ENCODE measurements at regions not wholly inside any gene's neighbourhood (a gene's known extent, or its start where the extent isn't known, plus 50 kb on each side); places are given as distances from the start of the nearest gene placed in this dataset.

- DNase-seq (no peak), ATAC-seq (ENCODE audit: low FRiP score in 2 of 2) (no peak)
- Histone ChIP-seq H3K4me1 (no peaks in the 10 kb centered on the region), H3K9me3 (no peaks in the 10 kb centered on the region), H3K27me3 (no peaks in the 10 kb centered on the region), H3K4me3 (no peak overlapping the region), H3K27ac (no peak overlapping the region), H3K36me3 (no peaks in the 10 kb centered on the region)
- TF ChIP-seq EP300 (IDR thresholded peaks at IDR 0.05) (no peak), POLR2AphosphoS5 (IDR thresholded peaks at IDR 0.05) (no peak), POLR2A (IDR thresholded peaks at IDR 0.05) (no peak)
- TF ChIP-seq, protein P1, sequence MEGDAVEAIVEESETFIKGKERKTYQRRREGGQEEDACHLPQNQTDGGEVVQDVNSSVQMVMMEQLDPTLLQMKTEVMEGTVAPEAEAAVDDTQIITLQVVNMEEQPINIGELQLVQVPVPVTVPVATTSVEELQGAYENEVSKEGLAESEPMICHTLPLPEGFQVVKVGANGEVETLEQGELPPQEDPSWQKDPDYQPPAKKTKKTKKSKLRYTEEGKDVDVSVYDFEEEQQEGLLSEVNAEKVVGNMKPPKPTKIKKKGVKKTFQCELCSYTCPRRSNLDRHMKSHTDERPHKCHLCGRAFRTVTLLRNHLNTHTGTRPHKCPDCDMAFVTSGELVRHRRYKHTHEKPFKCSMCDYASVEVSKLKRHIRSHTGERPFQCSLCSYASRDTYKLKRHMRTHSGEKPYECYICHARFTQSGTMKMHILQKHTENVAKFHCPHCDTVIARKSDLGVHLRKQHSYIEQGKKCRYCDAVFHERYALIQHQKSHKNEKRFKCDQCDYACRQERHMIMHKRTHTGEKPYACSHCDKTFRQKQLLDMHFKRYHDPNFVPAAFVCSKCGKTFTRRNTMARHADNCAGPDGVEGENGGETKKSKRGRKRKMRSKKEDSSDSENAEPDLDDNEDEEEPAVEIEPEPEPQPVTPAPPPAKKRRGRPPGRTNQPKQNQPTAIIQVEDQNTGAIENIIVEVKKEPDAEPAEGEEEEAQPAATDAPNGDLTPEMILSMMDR (IDR thresholded peaks at IDR 0.05): no peak
Observed at GRCh38 chr9:102101723-102102122, 363.3 kb upstream of the GRIN3A start.

DNA sequence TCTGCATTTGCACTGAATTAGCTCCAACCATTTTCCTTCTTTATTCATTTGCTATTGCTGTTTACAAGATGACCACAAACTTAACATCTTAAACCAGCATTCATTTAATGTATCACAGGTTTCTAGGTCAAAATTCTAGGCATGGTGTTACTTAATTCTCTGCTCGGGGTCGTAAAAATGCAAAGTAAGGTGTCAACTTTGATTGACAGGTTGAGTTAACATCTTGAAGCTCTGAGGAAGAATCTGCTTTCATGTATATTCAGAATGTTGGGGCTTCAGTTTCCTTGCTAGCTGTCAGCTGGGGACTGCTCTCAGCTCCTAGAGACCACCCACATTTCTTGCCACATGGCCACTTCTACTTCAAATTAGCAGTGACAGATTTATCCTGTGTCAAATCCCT is 348.7 kb upstream of the GRIN3A start:
- ATAC-seq (ENCODE audit: low FRiP score in 2 of 2): no peak
- H3K4me1 ChIP-seq: no peaks in the 10 kb centered on the region
- TF ChIP-seq, protein P1 (IDR thresholded peaks at IDR 0.05): no peak
- TF ChIP-seq POLR2A (IDR thresholded peaks at IDR 0.05): no peak
- no peak overlapping the region for H3K27ac ChIP-seq
- H3K9me3 ChIP-seq: no peaks in the 10 kb centered on the region
- 70 to 77% methylated on average over 2 of the region's 2 CpGs for WGBS, 2 donors
- H3K4me3 ChIP-seq: no peak overlapping the region
- no peaks in the 10 kb centered on the region for H3K36me3 ChIP-seq
- H3K27me3 ChIP-seq: no peaks in the 10 kb centered on the region
- DNase-seq: no peak

- Histone ChIP-seq H3K27me3 (no peaks in the 10 kb centered on the region), H3K9me3 (no peaks in the 10 kb centered on the region), H3K4me1 (no peaks in the 10 kb centered on the region), H3K36me3 (no peaks in the 10 kb centered on the region), H3K4me3 (no peak overlapping the region), H3K27ac (no peak overlapping the region)
- DNase-seq (no peak), ATAC-seq (ENCODE audit: low FRiP score in 2 of 2) (no peak)
- TF ChIP-seq EP300 (IDR thresholded peaks at IDR 0.05): no peak
- TF ChIP-seq POLR2A (IDR thresholded peaks at IDR 0.05): no peak
- no peak for TF ChIP-seq POLR2AphosphoS5 (IDR thresholded peaks at IDR 0.05)
- TF ChIP-seq, protein P1 (IDR thresholded peaks at IDR 0.05): no peak
Observed at GRCh38 chr9:102085548-102085947, 347.1 kb upstream of the GRIN3A start.

GRCh38 chr9:102072059-102072764 is 333.8 kb upstream of the GRIN3A start:
- ATAC-seq (ENCODE audit: low FRiP score in 2 of 2) (no peak), DNase-seq (no peak)
- TF ChIP-seq POLR2AphosphoS5 (IDR thresholded peaks at IDR 0.05) (no peak), POLR2A (IDR thresholded peaks at IDR 0.05) (no peak), EP300 (IDR thresholded peaks at IDR 0.05) (no peak)
- TF ChIP-seq, protein P1 (IDR thresholded peaks at IDR 0.05): no peak
- Histone ChIP-seq H3K27me3 (no peaks in the 10 kb centered on the region), H3K36me3 (no peaks in the 10 kb centered on the region), H3K27ac (no peak overlapping the region), H3K4me1 (no peaks in the 10 kb centered on the region), H3K4me3 (no peak overlapping the region), H3K9me3 (no peaks in the 10 kb centered on the region)
- WGBS, 2 donors: 72 to 78% methylated on average over 9 of the region's 9 CpGs

DNA sequence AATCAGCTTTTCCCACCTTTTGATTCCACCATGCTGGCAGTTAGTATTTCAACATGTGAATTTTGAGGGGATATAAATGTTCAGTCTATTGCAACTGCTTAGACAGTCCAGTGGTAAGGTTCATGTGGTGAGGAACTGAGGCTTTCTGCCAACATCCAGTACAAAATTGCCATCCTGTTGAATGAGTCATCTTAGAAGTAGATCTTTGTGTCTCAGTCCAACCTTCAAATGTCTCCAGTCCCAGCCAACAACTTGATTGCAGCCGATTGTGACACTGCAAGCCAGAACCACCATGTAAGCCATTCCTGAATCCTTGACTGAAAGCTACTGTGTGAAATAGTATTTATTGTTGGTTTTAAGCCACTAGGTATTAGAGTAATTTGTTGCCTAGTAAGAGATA is 331.5 kb upstream of the GRIN3A start:
- H3K27ac ChIP-seq: no peak overlapping the region
- no peak overlapping the region for H3K4me3 ChIP-seq
- WGBS, 2 donors: 88 to 91% methylated on average over 1 of the region's 1 CpG
- TF ChIP-seq POLR2A (IDR thresholded peaks at IDR 0.05): no peak
- TF ChIP-seq, protein P1 (IDR thresholded peaks at IDR 0.05): no peak
- no peak for TF ChIP-seq POLR2AphosphoS5 (IDR thresholded peaks at IDR 0.05)
- no peak for TF ChIP-seq EP300 (IDR thresholded peaks at IDR 0.05)
- H3K9me3 ChIP-seq: peaks cover 0 to 7% (median 0%) of the 10 kb centered on the region in 4 donors
- H3K27me3 ChIP-seq: no peaks in the 10 kb centered on the region
- H3K36me3 ChIP-seq: no peaks in the 10 kb centered on the region
- no peaks in the 10 kb centered on the region for H3K4me1 ChIP-seq
- DNase-seq (no peak), ATAC-seq (ENCODE audit: low FRiP score in 2 of 2) (no peak)

Data from upper lobe of left lung (tissue), 6 donors.